GM23338 (cell line): ENCODE measurements at regions not wholly inside any gene's neighbourhood (a gene's known extent, or its start where the extent isn't known, plus 50 kb on each side); places are given as distances from the start of the nearest gene placed in this dataset.

Source experiments
- ATAC-seq: fragments of 200-7000 bp; cut with Tn5 transposase; 3 replicates; pipeline ENCODE4 v1.9.1; 2020
- DNase-seq: peaks from one replicate; pipeline ENCODE4 v3.0.0-alpha.2; 2015; ENCODE audit warnings: low spot score
- H2AFZ ChIP-seq: fragments of 200-600 bp; sonication (generic); 2 replicates; pipeline ENCODE4 v1.8.0; 2016; ENCODE audit warnings: antibody characterized with exemption, mild to moderate bottlenecking, moderate library complexity
- H3F3A ChIP-seq: fragments of 200-600 bp; sonication (generic); replicated peaks from 2 replicates; pipeline ENCODE4 v1.8.0; 2017; ENCODE audit warnings: antibody characterized with exemption, mixed run types, low read depth
- H3K27ac ChIP-seq: fragments of 200-600 bp; sonication (generic); 2 replicates; pipeline ENCODE4 v1.6.1; 2016; ENCODE audit warnings: low read depth
- H3K27me3 ChIP-seq: fragments of 200-600 bp; sonication (generic); 2 replicates; pipeline ENCODE4 v1.8.0; 2016; ENCODE audit warnings: mild to moderate bottlenecking, mixed run types, moderate library complexity; ENCODE audit not compliant: insufficient read depth
- H3K36me3 ChIP-seq: fragments of 200-600 bp; sonication (generic); 2 replicates; pipeline ENCODE4 v1.8.0; 2016; ENCODE audit warnings: mild to moderate bottlenecking; ENCODE audit not compliant: insufficient read depth
- H3K4me1 ChIP-seq: fragments of 200-600 bp; sonication (generic); 2 replicates; pipeline ENCODE4 v1.8.0; 2016; ENCODE audit warnings: mild to moderate bottlenecking, moderate library complexity; ENCODE audit not compliant: insufficient read depth
- H3K4me2 ChIP-seq: fragments of 200-600 bp; sonication (generic); 2 replicates; pipeline ENCODE4 v1.7.1; 2017; ENCODE audit warnings: mixed run types
- H3K4me3 ChIP-seq: fragments of 200-600 bp; sonication (generic); 2 replicates; pipeline ENCODE4 v1.6.1; 2016; ENCODE audit warnings: mixed run types
- H3K79me2 ChIP-seq: fragments of 200-600 bp; sonication (generic); replicated peaks from 2 replicates; pipeline ENCODE4 v1.8.0; 2017; ENCODE audit warnings: mild to moderate bottlenecking; ENCODE audit not compliant: insufficient read depth
- H3K9me2 ChIP-seq: fragments of 200-600 bp; sonication (generic); 2 replicates; pipeline ENCODE4 v1.8.0; 2017; ENCODE audit not compliant: insufficient read depth
- H4K20me1 ChIP-seq: fragments of 200-600 bp; sonication (generic); replicated peaks from 2 replicates; pipeline ENCODE4 v1.8.0; 2017; ENCODE audit warnings: mild to moderate bottlenecking; ENCODE audit not compliant: insufficient read depth
- H3K27ac Mint-ChIP-seq: 2 replicates; pipeline ENCODE4 v1.8.0; 2020; ENCODE audit warnings: inconsistent platforms, mild to moderate bottlenecking, moderate library complexity, mixed read lengths
- H3K27me3 Mint-ChIP-seq: 3 replicates; pipeline ENCODE4 v1.8.0; 2022; ENCODE audit warnings: low read depth, mild to moderate bottlenecking, moderate library complexity, mixed read lengths, inconsistent platforms; ENCODE audit not compliant: insufficient read depth, poor library complexity
- H3K36me3 Mint-ChIP-seq: 3 replicates; pipeline ENCODE4 v1.8.0; 2021; ENCODE audit warnings: low read depth, mild to moderate bottlenecking, inconsistent platforms, moderate library complexity, mixed read lengths
- H3K4me1 Mint-ChIP-seq: 3 replicates; pipeline ENCODE4 v1.8.0; 2020; ENCODE audit warnings: mild to moderate bottlenecking, inconsistent platforms, mixed read lengths
- H3K4me3 Mint-ChIP-seq: 3 replicates; pipeline ENCODE4 v1.8.0; 2021; ENCODE audit warnings: moderate library complexity, mild to moderate bottlenecking, inconsistent platforms, mixed read lengths
- H3K9me3 Mint-ChIP-seq: 3 replicates; pipeline ENCODE4 v1.8.0; 2020; ENCODE audit warnings: moderate library complexity, mild to moderate bottlenecking, inconsistent platforms, mixed read lengths
- CREB1 ChIP-seq: fragments of 250-450 bp; sonication (Bioruptor Pico); IDR thresholded peaks from 2 replicates; pipeline ENCODE4 v1.5.0; 2020; ENCODE audit warnings: low read depth, mild to moderate bottlenecking, moderate library complexity
- EZH2 ChIP-seq: fragments of 200-600 bp; sonication (generic); IDR thresholded peaks from one replicate; pipeline ENCODE4 v1.8.0; 2017; ENCODE audit warnings: antibody characterized with exemption, mild to moderate bottlenecking, low read depth; ENCODE audit not compliant: unreplicated experiment
- EZH2phosphoT487 ChIP-seq: fragments of 200-600 bp; sonication (generic); IDR thresholded peaks from one replicate; pipeline ENCODE4 v1.8.1; 2018; ENCODE audit warnings: antibody characterized with exemption; ENCODE audit not compliant: unreplicated experiment
- JUNB ChIP-seq: IDR thresholded peaks from one replicate; pipeline ENCODE4 v1.6.1; 2016; ENCODE audit warnings: antibody characterized with exemption; ENCODE audit not compliant: unreplicated experiment
- NANOG ChIP-seq: IDR thresholded peaks from 2 replicates; pipeline ENCODE4 v1.6.1; 2016; ENCODE audit warnings: antibody characterized with exemption, borderline replicate concordance
- POLR2AphosphoS5 ChIP-seq: IDR thresholded peaks from 2 replicates; pipeline ENCODE4 v1.6.1; 2016; ENCODE audit warnings: antibody characterized with exemption, low read depth
- STAT1 ChIP-seq: IDR thresholded peaks from one replicate; pipeline ENCODE4 v1.6.1; 2016; ENCODE audit warnings: antibody characterized with exemption; ENCODE audit not compliant: unreplicated experiment
- ZNF114 ChIP-seq: fragments of 250-450 bp; sonication (Bioruptor Pico); IDR thresholded peaks from 2 replicates; pipeline ENCODE4 v1.5.0; 2020; ENCODE audit warnings: mild to moderate bottlenecking, moderate library complexity
- ZNF331 ChIP-seq: fragments of 250-450 bp; sonication (Bioruptor Pico); IDR thresholded peaks from 2 replicates; pipeline ENCODE4 v1.5.0; 2020; ENCODE audit warnings: low read depth, mild to moderate bottlenecking, moderate library complexity
- TF ChIP-seq, protein P1 (sequence below): IDR thresholded peaks from 2 replicates; pipeline ENCODE4 v1.6.1; 2016; ENCODE audit warnings: antibody characterized with exemption
- TF ChIP-seq, protein P2 (sequence below): fragments of 250-450 bp; sonication (Bioruptor Pico); IDR thresholded peaks from 2 replicates; pipeline ENCODE4 v1.5.0; 2020; ENCODE audit warnings: mild to moderate bottlenecking, moderate library complexity
- TF ChIP-seq, protein P3 (sequence below): IDR thresholded peaks from one replicate; pipeline ENCODE4 v1.6.1; 2018; ENCODE audit warnings: antibody characterized with exemption; ENCODE audit not compliant: unreplicated experiment
- TF ChIP-seq, protein P4 (sequence below), 2 experiments: fragments of 200-600 bp in 1 of 2; sonication (generic) in 1 of 2; conservative IDR thresholded peaks; 2 replicates each; pipeline versions ENCODE4 v1.5.1 to v1.6.1; 2016 to 2017; ENCODE audit warnings: antibody characterized with exemption in 2 of 2, low read depth in 2 of 2, mild to moderate bottlenecking in 2 of 2, moderate library complexity in 1 of 2

DNA sequence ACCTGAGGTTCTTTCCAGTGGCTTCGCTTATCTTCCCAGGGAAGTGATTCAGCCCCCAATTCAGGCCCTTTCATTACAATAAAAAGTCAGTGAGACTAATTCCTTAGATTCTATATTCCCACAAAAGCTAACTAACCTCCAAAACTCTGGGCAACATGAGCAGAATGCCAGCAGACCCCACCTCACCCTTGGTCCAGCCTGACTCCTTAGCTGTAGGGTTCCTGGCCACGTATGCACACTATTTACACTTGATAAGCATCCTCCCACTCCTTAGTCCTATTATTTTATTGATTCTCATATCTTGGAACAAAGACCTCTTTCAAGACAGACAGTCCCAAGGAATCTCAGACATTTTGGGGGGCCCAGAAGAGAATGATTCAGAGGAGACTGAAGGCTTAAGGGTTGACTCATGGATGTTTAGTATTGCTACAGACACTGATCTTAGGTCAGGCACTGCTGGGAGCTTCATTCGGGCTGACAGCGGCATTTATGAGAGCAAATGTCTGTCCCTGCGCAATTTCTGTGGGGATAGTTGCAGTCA lies 162.6 kb upstream of the GDF10 start:
- Histone ChIP-seq H3K79me2 (no peaks in the 10 kb centered on the region), H3K9me2 (no peaks in the 10 kb centered on the region), H3K4me2 (no peak overlapping the region), H3K36me3 (no peaks in the 10 kb centered on the region), H4K20me1 (no peaks in the 10 kb centered on the region), H3K27me3 (no peaks in the 10 kb centered on the region), H2AFZ (no peak overlapping the region), H3K4me1 (no peaks in the 10 kb centered on the region), H3K4me3 (no peak overlapping the region), H3F3A (no peaks in the 10 kb centered on the region), H3K27ac (no peak overlapping the region)
- peaks cover 11% of the 10 kb centered on the region for H3K27me3 Mint-ChIP-seq
- H3K4me3 Mint-ChIP-seq: no peak overlapping the region
- no peak for ATAC-seq
- no peaks in the 10 kb centered on the region for H3K4me1 Mint-ChIP-seq
- TF ChIP-seq, protein P1, sequence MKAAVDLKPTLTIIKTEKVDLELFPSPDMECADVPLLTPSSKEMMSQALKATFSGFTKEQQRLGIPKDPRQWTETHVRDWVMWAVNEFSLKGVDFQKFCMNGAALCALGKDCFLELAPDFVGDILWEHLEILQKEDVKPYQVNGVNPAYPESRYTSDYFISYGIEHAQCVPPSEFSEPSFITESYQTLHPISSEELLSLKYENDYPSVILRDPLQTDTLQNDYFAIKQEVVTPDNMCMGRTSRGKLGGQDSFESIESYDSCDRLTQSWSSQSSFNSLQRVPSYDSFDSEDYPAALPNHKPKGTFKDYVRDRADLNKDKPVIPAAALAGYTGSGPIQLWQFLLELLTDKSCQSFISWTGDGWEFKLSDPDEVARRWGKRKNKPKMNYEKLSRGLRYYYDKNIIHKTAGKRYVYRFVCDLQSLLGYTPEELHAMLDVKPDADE: no peak
- TF ChIP-seq EZH2phosphoT487 (no peak), ZNF331 (CRISPR knock-in tag) (no peak), JUNB (no peak), ZNF114 (no peak), STAT1 (no peak), POLR2AphosphoS5 (no peak), NANOG (no peak), EZH2 (no peak), CREB1 (no peak)
- TF ChIP-seq, protein P2, sequence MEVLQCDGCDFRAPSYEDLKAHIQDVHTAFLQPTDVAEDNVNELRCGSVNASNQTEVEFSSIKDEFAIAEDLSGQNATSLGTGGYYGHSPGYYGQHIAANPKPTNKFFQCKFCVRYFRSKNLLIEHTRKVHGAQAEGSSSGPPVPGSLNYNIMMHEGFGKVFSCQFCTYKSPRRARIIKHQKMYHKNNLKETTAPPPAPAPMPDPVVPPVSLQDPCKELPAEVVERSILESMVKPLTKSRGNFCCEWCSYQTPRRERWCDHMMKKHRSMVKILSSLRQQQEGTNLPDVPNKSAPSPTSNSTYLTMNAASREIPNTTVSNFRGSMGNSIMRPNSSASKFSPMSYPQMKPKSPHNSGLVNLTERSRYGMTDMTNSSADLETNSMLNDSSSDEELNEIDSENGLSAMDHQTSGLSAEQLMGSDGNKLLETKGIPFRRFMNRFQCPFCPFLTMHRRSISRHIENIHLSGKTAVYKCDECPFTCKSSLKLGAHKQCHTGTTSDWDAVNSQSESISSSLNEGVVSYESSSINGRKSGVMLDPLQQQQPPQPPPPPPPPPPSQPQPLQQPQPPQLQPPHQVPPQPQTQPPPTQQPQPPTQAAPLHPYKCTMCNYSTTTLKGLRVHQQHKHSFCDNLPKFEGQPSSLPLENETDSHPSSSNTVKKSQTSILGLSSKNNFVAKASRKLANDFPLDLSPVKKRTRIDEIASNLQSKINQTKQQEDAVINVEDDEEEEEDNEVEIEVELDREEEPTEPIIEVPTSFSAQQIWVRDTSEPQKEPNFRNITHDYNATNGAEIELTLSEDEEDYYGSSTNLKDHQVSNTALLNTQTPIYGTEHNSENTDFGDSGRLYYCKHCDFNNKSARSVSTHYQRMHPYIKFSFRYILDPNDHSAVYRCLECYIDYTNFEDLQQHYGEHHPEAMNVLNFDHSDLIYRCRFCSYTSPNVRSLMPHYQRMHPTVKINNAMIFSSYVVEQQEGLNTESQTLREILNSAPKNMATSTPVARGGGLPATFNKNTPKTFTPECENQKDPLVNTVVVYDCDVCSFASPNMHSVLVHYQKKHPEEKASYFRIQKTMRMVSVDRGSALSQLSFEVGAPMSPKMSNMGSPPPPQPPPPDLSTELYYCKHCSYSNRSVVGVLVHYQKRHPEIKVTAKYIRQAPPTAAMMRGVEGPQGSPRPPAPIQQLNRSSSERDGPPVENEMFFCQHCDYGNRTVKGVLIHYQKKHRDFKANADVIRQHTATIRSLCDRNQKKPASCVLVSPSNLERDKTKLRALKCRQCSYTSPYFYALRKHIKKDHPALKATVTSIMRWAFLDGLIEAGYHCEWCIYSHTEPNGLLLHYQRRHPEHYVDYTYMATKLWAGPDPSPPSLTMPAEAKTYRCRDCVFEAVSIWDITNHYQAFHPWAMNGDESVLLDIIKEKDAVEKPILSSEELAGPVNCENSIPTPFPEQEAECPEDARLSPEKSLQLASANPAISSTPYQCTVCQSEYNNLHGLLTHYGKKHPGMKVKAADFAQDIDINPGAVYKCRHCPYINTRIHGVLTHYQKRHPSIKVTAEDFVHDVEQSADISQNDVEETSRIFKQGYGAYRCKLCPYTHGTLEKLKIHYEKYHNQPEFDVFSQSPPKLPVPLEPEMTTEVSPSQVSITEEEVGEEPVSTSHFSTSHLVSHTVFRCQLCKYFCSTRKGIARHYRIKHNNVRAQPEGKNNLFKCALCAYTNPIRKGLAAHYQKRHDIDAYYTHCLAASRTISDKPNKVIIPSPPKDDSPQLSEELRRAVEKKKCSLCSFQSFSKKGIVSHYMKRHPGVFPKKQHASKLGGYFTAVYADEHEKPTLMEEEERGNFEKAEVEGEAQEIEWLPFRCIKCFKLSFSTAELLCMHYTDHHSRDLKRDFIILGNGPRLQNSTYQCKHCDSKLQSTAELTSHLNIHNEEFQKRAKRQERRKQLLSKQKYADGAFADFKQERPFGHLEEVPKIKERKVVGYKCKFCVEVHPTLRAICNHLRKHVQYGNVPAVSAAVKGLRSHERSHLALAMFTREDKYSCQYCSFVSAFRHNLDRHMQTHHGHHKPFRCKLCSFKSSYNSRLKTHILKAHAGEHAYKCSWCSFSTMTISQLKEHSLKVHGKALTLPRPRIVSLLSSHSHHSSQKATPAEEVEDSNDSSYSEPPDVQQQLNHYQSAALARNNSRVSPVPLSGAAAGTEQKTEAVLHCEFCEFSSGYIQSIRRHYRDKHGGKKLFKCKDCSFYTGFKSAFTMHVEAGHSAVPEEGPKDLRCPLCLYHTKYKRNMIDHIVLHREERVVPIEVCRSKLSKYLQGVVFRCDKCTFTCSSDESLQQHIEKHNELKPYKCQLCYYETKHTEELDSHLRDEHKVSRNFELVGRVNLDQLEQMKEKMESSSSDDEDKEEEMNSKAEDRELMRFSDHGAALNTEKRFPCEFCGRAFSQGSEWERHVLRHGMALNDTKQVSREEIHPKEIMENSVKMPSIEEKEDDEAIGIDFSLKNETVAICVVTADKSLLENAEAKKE (CRISPR knock-in tag): no peak
- TF ChIP-seq, protein P3, sequence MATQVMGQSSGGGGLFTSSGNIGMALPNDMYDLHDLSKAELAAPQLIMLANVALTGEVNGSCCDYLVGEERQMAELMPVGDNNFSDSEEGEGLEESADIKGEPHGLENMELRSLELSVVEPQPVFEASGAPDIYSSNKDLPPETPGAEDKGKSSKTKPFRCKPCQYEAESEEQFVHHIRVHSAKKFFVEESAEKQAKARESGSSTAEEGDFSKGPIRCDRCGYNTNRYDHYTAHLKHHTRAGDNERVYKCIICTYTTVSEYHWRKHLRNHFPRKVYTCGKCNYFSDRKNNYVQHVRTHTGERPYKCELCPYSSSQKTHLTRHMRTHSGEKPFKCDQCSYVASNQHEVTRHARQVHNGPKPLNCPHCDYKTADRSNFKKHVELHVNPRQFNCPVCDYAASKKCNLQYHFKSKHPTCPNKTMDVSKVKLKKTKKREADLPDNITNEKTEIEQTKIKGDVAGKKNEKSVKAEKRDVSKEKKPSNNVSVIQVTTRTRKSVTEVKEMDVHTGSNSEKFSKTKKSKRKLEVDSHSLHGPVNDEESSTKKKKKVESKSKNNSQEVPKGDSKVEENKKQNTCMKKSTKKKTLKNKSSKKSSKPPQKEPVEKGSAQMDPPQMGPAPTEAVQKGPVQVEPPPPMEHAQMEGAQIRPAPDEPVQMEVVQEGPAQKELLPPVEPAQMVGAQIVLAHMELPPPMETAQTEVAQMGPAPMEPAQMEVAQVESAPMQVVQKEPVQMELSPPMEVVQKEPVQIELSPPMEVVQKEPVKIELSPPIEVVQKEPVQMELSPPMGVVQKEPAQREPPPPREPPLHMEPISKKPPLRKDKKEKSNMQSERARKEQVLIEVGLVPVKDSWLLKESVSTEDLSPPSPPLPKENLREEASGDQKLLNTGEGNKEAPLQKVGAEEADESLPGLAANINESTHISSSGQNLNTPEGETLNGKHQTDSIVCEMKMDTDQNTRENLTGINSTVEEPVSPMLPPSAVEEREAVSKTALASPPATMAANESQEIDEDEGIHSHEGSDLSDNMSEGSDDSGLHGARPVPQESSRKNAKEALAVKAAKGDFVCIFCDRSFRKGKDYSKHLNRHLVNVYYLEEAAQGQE: no peak
- TF ChIP-seq, protein P4, sequence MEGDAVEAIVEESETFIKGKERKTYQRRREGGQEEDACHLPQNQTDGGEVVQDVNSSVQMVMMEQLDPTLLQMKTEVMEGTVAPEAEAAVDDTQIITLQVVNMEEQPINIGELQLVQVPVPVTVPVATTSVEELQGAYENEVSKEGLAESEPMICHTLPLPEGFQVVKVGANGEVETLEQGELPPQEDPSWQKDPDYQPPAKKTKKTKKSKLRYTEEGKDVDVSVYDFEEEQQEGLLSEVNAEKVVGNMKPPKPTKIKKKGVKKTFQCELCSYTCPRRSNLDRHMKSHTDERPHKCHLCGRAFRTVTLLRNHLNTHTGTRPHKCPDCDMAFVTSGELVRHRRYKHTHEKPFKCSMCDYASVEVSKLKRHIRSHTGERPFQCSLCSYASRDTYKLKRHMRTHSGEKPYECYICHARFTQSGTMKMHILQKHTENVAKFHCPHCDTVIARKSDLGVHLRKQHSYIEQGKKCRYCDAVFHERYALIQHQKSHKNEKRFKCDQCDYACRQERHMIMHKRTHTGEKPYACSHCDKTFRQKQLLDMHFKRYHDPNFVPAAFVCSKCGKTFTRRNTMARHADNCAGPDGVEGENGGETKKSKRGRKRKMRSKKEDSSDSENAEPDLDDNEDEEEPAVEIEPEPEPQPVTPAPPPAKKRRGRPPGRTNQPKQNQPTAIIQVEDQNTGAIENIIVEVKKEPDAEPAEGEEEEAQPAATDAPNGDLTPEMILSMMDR (conservative IDR thresholded peaks at IDR 0.05; ENCODE audit: low read depth in 2 of 2): no peak
- H3K36me3 Mint-ChIP-seq: no peaks in the 10 kb centered on the region; the same call in 2 of the 3 replicates
- DNase-seq: no peak
- H3K27ac Mint-ChIP-seq: no peak overlapping the region
- H3K9me3 Mint-ChIP-seq: peaks cover 3% of the 10 kb centered on the region
